Keratinocyte (primary cell): ENCODE measurements at regions not wholly inside any gene's neighbourhood (a gene's known extent, or its start where the extent isn't known, plus 50 kb on each side); places are given as distances from the start of the nearest gene placed in this dataset.

Experiments
- EZH2 ChIP-seq: IDR thresholded peaks from one replicate; pipeline ENCODE4 v1.6.1; 2012; ENCODE audit warnings: inconsistent platforms, mild to moderate bottlenecking, low read length, moderate library complexity
- TF ChIP-seq, protein P1 (sequence below), 3 experiments: IDR thresholded peaks in 1 of 3; conservative IDR thresholded peaks in 1 of 3; optimal IDR thresholded peaks in 1 of 3; 2 replicates in 2 of 3; 3 replicates in 1 of 3; pipeline versions ENCODE3 to v1.5.1; 2011; ENCODE audit warnings: low read length in 3 of 3, mild to moderate bottlenecking in 3 of 3, moderate library complexity in 2 of 3, control low read depth in 1 of 3, inconsistent platforms in 1 of 3; ENCODE audit not compliant: insufficient read depth in 2 of 3; ENCODE audit errors: extremely low read depth in 1 of 3

DNA sequence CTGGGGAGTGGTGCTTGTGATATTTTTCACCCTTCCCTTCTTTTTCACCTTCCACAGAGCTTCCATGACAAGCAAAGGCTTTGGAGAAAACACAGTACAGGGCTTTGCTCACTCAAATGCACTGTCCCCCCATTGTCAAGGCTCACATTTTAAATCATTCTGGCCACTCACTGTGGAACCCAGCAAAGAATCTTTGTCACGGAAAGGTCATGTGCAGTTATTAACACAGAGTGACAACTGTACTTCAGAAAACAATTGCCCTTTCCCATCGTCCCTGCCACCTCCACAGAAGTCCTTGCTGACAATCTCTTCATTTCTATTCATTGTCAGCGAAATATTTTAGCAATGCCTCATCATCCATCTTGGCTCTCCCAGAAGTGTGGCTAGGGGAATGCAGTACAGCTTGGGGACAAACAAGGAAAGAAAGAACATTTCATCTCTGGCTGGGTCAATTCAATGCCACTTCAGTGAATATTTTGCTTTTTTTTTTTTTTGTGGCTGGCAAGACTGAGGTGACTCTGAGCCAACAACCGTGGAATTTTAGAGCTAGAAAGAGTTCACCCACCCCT is 851.0 kb downstream of the KCNMA1 start:
- TF ChIP-seq, protein P1, sequence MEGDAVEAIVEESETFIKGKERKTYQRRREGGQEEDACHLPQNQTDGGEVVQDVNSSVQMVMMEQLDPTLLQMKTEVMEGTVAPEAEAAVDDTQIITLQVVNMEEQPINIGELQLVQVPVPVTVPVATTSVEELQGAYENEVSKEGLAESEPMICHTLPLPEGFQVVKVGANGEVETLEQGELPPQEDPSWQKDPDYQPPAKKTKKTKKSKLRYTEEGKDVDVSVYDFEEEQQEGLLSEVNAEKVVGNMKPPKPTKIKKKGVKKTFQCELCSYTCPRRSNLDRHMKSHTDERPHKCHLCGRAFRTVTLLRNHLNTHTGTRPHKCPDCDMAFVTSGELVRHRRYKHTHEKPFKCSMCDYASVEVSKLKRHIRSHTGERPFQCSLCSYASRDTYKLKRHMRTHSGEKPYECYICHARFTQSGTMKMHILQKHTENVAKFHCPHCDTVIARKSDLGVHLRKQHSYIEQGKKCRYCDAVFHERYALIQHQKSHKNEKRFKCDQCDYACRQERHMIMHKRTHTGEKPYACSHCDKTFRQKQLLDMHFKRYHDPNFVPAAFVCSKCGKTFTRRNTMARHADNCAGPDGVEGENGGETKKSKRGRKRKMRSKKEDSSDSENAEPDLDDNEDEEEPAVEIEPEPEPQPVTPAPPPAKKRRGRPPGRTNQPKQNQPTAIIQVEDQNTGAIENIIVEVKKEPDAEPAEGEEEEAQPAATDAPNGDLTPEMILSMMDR (optimal IDR thresholded peaks at IDR 0.05 in 1 of 3, IDR thresholded peaks at IDR 0.05 in 1 of 3, conservative IDR thresholded peaks at IDR 0.05 in 1 of 3; ENCODE audit: extremely low read depth in 1 of 3, insufficient read depth in 2 of 3, low read length in 3 of 3) = no peak
- TF ChIP-seq EZH2 = no peak
